SK-N-MC (cell line): ENCODE measurements at regions not wholly inside any gene's neighbourhood (a gene's known extent, or its start where the extent isn't known, plus 50 kb on each side); places are given as distances from the start of the nearest gene placed in this dataset.

Source experiments
- FOXP2 ChIP-seq: optimal IDR thresholded peaks from 2 replicates; pipeline ENCODE3; 2011; ENCODE audit warnings: mild to moderate bottlenecking, moderate library complexity; ENCODE audit not compliant: insufficient read depth; ENCODE audit errors: extremely low read length, control extremely low read depth
- POLR2AphosphoS5 ChIP-seq: IDR thresholded peaks from 2 replicates; pipeline ENCODE4 v1.6.1; 2012; ENCODE audit warnings: mild to moderate bottlenecking, low read depth, low read length, borderline replicate concordance

DNA sequence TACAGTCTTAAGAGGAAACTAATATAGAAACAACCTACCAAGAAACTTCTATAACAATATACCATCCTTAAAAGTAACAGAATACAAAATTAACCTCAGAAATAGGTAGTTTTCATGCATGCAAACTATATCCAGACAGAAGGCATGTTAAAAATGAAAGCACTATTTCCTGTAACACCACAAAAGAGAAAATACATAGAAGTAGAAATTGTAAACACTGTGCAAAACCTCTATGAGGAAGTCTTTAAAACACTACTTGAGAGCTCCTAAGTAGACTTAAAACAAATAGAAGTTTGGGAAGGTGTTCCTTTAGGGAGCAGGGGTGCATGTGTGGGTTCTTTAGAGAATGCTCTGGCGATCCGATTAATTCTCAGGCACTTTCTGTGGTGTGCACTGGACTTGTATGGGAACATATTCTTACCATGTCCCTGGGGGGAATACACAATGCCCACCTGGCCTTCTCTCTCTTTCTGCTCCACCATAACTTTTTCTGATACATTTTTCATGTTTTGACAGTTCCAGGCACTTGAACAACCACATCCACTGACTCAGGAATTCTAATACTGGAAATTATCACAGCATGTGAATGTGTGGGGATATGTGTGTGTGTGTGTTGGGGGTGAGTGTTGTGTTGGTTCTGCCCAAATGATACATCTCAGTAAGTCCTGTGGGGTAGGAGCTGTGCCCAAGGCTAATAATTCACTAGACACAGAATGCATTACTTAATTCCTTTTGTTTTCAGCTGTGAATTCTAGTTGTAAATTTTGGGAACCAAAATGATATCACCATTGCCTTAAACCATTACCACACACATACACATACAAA, 866.3 kb upstream of the B3GALT2 start:
- no peak for TF ChIP-seq POLR2AphosphoS5
- no peak for TF ChIP-seq FOXP2
